Mucosa of descending colon (tissue), 3 donors: ENCODE measurements at regions not wholly inside any gene's neighbourhood (a gene's known extent, or its start where the extent isn't known, plus 50 kb on each side); places are given as distances from the start of the nearest gene placed in this dataset.
A peak's percentile ranks its signal among the peaks of the same experiment; 100 is the strongest.

Experiments
- ATAC-seq: fragments of 200-7000 bp; cut with Tn5 transposase; one replicate; pipeline ENCODE4 v1.9.1; 2020; ENCODE audit warnings: mild to moderate bottlenecking, moderate library complexity
- DNase-seq, 3 donors: peaks; one replicate each; pipeline ENCODE4 v3.0.0-alpha.2; 2020
- H3K36me3 ChIP-seq: fragments of 200-600 bp; one replicate; pipeline ENCODE4 v1.8.0; 2021; ENCODE audit warnings: low read depth, mild to moderate bottlenecking
- H3K4me1 ChIP-seq: fragments of 200-600 bp; one replicate; pipeline ENCODE4 v1.8.0; 2021; ENCODE audit warnings: low read depth, mild to moderate bottlenecking
- H3K4me3 ChIP-seq: fragments of 200-600 bp; one replicate; pipeline ENCODE4 v1.8.0; 2021; ENCODE audit warnings: mild to moderate bottlenecking
- H3K9me3 ChIP-seq: fragments of 200-600 bp; one replicate; pipeline ENCODE4 v1.8.0; 2021; ENCODE audit warnings: mild to moderate bottlenecking
- intact Hi-C, 2 donors: fragments of 100-400 bp; cut with DNase I in 1 of 2; cut with micrococcal nuclease in 1 of 2; formaldehyde crosslinking; loops; one replicate each; pipeline versions ENCODE4 v1.11.0 to v1.11.1; 2022; cut with DNase I, micrococcal nuclease
- TF ChIP-seq, protein P1 (sequence below): fragments of 200-600 bp; IDR thresholded peaks from one replicate; pipeline ENCODE4 v1.8.0; 2022; ENCODE audit warnings: antibody characterized with exemption, mild to moderate bottlenecking
- donor health status: DM: no; HTN: no; CAD: no; lungs with moderate emphysema.
- donor health status: DM: no; HTN: no; CAD: no.
- donor health status: DM: no; HTN: yes; CAD: no.

DNA sequence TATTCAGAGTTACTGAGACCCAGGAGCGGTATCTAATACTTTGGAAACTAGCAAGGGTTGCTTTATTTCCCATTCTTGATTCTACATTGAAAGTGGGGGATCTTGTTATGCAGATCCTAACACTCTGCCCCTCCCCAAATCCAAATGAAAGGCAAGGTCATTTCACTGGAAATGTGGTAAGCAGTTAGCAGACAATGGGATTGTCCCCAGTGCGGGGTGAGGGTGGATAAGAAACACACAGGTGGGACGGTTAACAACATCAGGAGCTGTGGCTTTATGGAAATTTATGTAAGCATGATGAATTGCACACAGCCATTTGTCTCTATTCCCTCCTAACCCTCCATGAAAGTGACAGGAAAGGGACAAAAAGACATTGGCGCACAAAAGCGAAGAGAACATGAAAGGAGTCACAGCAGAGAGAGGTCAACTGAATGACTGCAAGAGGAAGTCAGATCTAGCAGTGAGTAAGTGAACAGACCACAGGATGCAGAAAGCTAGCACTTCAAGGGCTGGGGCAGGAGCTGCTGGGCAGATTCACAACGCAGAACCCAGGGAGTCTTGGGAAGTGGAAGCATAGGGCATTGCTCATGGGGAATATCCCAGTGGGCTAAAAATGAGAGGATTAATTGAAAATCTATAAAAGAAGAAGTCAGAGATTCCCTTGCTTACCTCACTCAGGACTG, 184.4 kb downstream of the HSD17B3 start:
- peaks cover 4% of the 10 kb centered on the region for H3K4me1 ChIP-seq
- H3K36me3 ChIP-seq = no peaks in the 10 kb centered on the region
- no peak overlapping the region for H3K4me3 ChIP-seq
- no peaks in the 10 kb centered on the region for H3K9me3 ChIP-seq
- no peak for DNase-seq
- intact Hi-C loops = no loop called here
- ATAC-seq = peak; percentile 20
- TF ChIP-seq, protein P1, sequence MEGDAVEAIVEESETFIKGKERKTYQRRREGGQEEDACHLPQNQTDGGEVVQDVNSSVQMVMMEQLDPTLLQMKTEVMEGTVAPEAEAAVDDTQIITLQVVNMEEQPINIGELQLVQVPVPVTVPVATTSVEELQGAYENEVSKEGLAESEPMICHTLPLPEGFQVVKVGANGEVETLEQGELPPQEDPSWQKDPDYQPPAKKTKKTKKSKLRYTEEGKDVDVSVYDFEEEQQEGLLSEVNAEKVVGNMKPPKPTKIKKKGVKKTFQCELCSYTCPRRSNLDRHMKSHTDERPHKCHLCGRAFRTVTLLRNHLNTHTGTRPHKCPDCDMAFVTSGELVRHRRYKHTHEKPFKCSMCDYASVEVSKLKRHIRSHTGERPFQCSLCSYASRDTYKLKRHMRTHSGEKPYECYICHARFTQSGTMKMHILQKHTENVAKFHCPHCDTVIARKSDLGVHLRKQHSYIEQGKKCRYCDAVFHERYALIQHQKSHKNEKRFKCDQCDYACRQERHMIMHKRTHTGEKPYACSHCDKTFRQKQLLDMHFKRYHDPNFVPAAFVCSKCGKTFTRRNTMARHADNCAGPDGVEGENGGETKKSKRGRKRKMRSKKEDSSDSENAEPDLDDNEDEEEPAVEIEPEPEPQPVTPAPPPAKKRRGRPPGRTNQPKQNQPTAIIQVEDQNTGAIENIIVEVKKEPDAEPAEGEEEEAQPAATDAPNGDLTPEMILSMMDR = no peak

DNA sequence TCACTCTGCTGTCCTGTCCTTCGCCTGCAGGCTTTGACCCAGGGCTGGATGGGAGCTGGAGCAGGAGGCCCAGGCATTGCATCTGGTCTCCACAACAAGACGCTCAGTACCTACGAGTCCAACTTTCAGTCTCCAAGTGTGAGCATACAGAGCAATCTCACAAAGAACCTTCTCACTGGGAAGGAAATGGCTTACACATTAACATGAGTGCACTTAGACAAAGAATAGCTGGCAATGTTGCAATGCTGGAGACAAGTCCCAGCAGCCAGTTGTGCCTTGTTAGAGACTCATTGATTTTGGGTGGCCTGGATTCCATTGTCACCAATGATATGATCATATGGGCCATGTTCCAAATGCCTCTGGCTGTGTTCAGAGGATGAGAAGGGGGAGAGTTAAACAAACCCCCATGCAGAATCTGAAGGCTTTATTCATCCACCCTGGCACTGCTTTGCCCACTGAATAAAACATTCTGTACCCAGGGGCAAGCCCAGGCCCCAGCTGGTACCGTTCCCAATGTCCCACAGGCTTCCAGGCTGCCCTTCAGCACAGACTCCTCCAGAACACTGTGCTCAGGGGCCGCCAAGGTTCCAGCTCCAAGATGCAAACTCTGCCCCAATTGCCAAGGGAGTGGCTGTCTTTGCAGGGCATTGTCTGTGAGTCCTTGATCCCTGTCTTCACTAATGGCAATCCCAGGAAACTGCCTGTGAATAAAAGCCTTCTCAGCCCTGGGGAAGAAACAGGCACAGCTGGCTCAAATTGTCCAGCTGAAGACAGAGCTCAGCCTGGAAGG, 185.5 kb downstream of the HSD17B3 start:
- ATAC-seq = peak; percentile 91
- intact Hi-C loops = no loop called here

DNA sequence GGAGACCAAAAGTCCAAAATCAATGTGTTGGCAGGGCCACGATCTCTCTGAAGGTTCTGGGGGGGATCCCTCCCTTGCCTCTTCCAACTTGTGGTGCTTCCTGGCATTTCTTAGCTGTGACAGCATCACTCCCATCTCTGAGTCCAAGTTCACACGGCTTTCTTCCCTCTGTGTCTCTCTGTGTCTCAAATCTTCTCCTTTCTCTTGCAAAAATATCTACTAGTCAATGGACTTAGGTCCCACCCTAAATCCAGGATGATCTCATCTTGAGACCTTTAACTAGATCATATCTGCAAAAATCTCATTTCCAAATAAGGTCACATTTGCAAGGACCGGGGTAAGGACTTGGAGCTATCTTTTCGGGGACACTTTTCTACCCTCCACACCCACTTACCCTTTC, 186.1 kb downstream of the HSD17B3 start:
- no peak for ATAC-seq
- no peak for DNase-seq
- no peak overlapping the region for H3K4me3 ChIP-seq
- peaks cover 4% of the 10 kb centered on the region for H3K4me1 ChIP-seq
- intact Hi-C loops = no loop called here
- H3K36me3 ChIP-seq = no peaks in the 10 kb centered on the region
- TF ChIP-seq, protein P1 = no peak
- H3K9me3 ChIP-seq = no peaks in the 10 kb centered on the region

More for the DNA sequence above, 185.5 kb downstream of the HSD17B3 start:
- H3K4me1 ChIP-seq = peaks cover 4% of the 10 kb centered on the region
- TF ChIP-seq, protein P1 = no peak
- H3K36me3 ChIP-seq = no peaks in the 10 kb centered on the region
- H3K9me3 ChIP-seq = no peaks in the 10 kb centered on the region
- peak in 2 of 3 donors; percentile 48 to 60 for DNase-seq
- H3K4me3 ChIP-seq = no peak overlapping the region

DNA sequence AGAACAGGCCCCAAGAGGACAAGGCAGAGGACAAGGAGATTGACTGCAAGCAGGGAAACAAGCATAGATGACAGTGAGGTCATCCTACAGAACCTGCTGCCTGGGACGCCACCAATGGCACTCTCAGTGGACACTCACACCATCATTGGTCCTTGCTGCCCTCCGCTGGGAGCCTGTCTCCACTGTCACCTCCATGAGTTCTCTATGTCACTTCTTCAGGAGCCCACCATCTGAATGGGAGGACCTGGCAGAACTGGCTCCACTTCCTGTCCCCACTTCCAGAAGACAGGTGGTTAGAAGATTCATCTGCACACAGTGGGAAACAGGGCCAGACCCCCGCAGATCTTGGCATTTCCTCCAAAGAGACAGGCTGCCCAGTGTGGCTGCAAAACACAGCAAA, 188.9 kb downstream of the HSD17B3 start:
- ATAC-seq = no peak

DNA sequence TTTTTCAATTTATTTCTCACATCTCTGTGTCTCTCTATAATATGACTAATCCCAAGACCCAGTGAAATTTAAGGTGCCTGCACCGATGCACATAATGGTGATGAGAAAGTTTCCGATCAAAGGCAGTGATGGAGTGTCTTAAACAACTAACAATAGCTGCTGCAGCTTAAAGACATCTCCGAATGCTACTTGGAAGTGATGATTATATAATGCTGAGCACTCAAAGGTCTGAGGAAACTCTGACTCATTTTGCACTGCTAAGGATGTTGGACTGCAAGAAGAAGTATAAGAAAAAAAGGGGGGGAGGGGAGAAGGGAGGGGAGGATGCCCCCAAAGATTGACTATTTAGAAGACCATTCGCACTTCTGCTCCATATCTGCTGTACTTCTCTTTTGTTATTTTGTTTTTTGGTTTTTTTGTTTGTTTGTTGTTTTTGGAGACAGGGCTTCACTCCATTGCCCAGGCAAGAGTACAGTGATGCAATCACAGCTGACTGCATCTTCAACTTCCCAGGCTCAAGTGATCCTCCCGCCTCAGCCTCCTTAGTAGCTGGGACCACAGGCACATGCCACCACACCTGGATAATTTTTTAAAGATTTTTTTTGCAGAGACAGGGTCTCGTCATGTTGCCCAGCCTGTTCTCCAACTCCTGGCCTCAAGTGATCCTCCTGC, 192.2 kb downstream of the HSD17B3 start:
- Histone ChIP-seq H3K4me1 (no peaks in the 10 kb centered on the region), H3K9me3 (peaks cover 11% of the 10 kb centered on the region), H3K4me3 (no peak overlapping the region), H3K36me3 (no peaks in the 10 kb centered on the region)
- ATAC-seq (no peak), DNase-seq (no peak)
- TF ChIP-seq, protein P1 = no peak
- intact Hi-C loops = no loop called here

More for the DNA sequence above, 188.9 kb downstream of the HSD17B3 start:
- Histone ChIP-seq H3K4me1 (peaks cover 4% of the 10 kb centered on the region), H3K9me3 (no peaks in the 10 kb centered on the region), H3K4me3 (no peak overlapping the region), H3K36me3 (no peaks in the 10 kb centered on the region)
- intact Hi-C loops = no loop called here
- TF ChIP-seq, protein P1 = no peak
- DNase-seq = no peak
